HL-60 (cell line): ENCODE measurements at regions not wholly inside any gene's neighbourhood (a gene's known extent, or its start where the extent isn't known, plus 50 kb on each side); places are given as distances from the start of the nearest gene placed in this dataset.

Experiments
- DNase-seq, 2 experiments: peaks; one replicate each; pipeline ENCODE4 v3.0.0-alpha.2; 2010 to 2020; ENCODE audit warnings: low read depth in 1 of 2, low spot score in 1 of 2
- H3K27ac ChIP-seq: fragments of 250-450 bp; sonication (Bioruptor Pico); replicated peaks from 2 replicates; pipeline ENCODE4 v1.5.1; 2020; ENCODE audit warnings: mild to moderate bottlenecking, moderate library complexity
- H3K27me3 ChIP-seq: fragments of 250-450 bp; sonication (Bioruptor Pico); 2 replicates; pipeline ENCODE4 v1.5.1; 2021; ENCODE audit warnings: mild to moderate bottlenecking, moderate library complexity; ENCODE audit not compliant: insufficient read depth, poor library complexity, severe bottlenecking
- H3K4me3 ChIP-seq: replicated peaks from 2 replicates; pipeline ENCODE4 v1.5.1; 2011; ENCODE audit warnings: mild to moderate bottlenecking, control low read depth, low read length; ENCODE audit not compliant: insufficient read depth
- CTCF ChIP-seq: IDR thresholded peaks from one replicate; pipeline ENCODE4 v1.5.1; 2011; ENCODE audit warnings: low read length, control low read depth, inconsistent platforms; ENCODE audit not compliant: insufficient read depth
- GABPA ChIP-seq: IDR thresholded peaks from 2 replicates; pipeline ENCODE4 v1.6.1; 2012; ENCODE audit warnings: low read depth
- POLR2AphosphoS5 ChIP-seq: IDR thresholded peaks from 2 replicates; pipeline ENCODE4 v1.6.1; 2012; ENCODE audit warnings: low read depth
- REST ChIP-seq: IDR thresholded peaks from 2 replicates; pipeline ENCODE4 v1.6.1; 2012; ENCODE audit warnings: low read depth; ENCODE audit not compliant: insufficient replicate concordance
- SPI1 ChIP-seq: IDR thresholded peaks from 2 replicates; pipeline ENCODE4 v1.6.1; 2012; ENCODE audit warnings: low read depth, mild to moderate bottlenecking, borderline replicate concordance

- H3K4me3 ChIP-seq: no peak overlapping the region
- TF ChIP-seq REST (no peak), GABPA (no peak), POLR2AphosphoS5 (no peak), SPI1 (no peak), CTCF (no peak)
- no peak for DNase-seq
- no peak overlapping the region for H3K27ac ChIP-seq
- H3K27me3 ChIP-seq: no peaks in the 10 kb centered on the region
Observed at GRCh38 chr4:33025236-33025635, 2305.1 kb downstream of the PCDH7 start.

GRCh38 chr4:33029976-33030375 is 2309.8 kb downstream of the PCDH7 start:
- no peaks in the 10 kb centered on the region for H3K27me3 ChIP-seq
- TF ChIP-seq GABPA: no peak
- TF ChIP-seq SPI1: no peak
- TF ChIP-seq POLR2AphosphoS5: no peak
- no peak for DNase-seq
- H3K27ac ChIP-seq: no peak overlapping the region
- no peak overlapping the region for H3K4me3 ChIP-seq

GRCh38 chr4:33031328-33031727 is 2311.2 kb downstream of the PCDH7 start:
- Histone ChIP-seq H3K4me3 (no peak overlapping the region), H3K27ac (no peak overlapping the region), H3K27me3 (no peaks in the 10 kb centered on the region)
- no peak for DNase-seq
- TF ChIP-seq SPI1 (no peak), GABPA (no peak), POLR2AphosphoS5 (no peak), CTCF (no peak), REST (no peak)

- DNase-seq: no peak
- no peak overlapping the region for H3K27ac ChIP-seq
- no peak overlapping the region for H3K4me3 ChIP-seq
- no peaks in the 10 kb centered on the region for H3K27me3 ChIP-seq
- TF ChIP-seq SPI1 (no peak), CTCF (no peak), GABPA (no peak), POLR2AphosphoS5 (no peak), REST (no peak)
Observed at GRCh38 chr4:33037464-33037863, 2317.3 kb downstream of the PCDH7 start.
